HepG2 (cell line): ENCODE measurements at regions not wholly inside any gene's neighbourhood (a gene's known extent, or its start where the extent isn't known, plus 50 kb on each side); places are given as distances from the start of the nearest gene placed in this dataset.

Source experiments
- ATAC-seq: fragments of 200-7000 bp; cut with Tn5 transposase; 3 replicates; pipeline ENCODE4 v1.9.1; 2020; ENCODE audit warnings: mild to moderate bottlenecking, moderate library complexity
- BruUV-seq: library from RNA; stranded (reverse); fragments of 400-500 nt; replicated peaks from 2 replicates; lab custom pipeline; 2021; lab: Mats Ljungman, UMichigan
- CTCF ChIA-PET: fragments of 300-600 bp; formaldehyde crosslinking; extraction: SDS; loops from one replicate; lab custom pipeline; 2021; ENCODE audit warnings: low total read pairs, inconsistent platforms, low intra/inter-chr PET ratio; lab: Yijun Ruan, JAX
- POLR2A ChIA-PET: fragments of 350-600 bp; sonication (Branson Sonifier 250); formaldehyde crosslinking; loops from one replicate; lab custom pipeline; 2020; ENCODE audit warnings: antibody characterized with exemption, inconsistent platforms; lab: Yijun Ruan, JAX
- DNase-seq: peaks from one replicate; pipeline ENCODE4 v3.0.0-alpha.2; 2015; ENCODE audit warnings: low spot score
- FAIRE-seq: peaks from 3 replicates; lab custom pipeline; 2011; peaks lifted over from hg19 to GRCh38; lab: Jason Lieb, UNC
- H2AFZ ChIP-seq: one replicate; pipeline ENCODE4 v1.6.1; 2011; ENCODE audit warnings: low read length, inconsistent platforms
- H3K27ac ChIP-seq: fragments of 300-600 bp; 3 replicates; pipeline ENCODE4 v1.8.0; 2011; ENCODE audit warnings: mixed run types, mild to moderate bottlenecking, mixed read lengths, low read length, inconsistent platforms; ENCODE audit not compliant: insufficient read depth; ENCODE audit errors: extremely low read length
- H3K27me3 ChIP-seq, 2 experiments: fragments of 200-600 bp in 1 of 2; 2 replicates in 1 of 2; 3 replicates in 1 of 2; pipeline versions ENCODE4 v1.6.0 to v1.8.0; 2011; ENCODE audit warnings: low read length in 2 of 2, mild to moderate bottlenecking in 2 of 2, moderate library complexity in 2 of 2, inconsistent platforms in 1 of 2; ENCODE audit not compliant: insufficient read depth in 2 of 2, control insufficient read depth in 1 of 2
- H3K36me3 ChIP-seq, 2 experiments: fragments of 200-600 bp in 1 of 2; replicated peaks in 1 of 2; 2 replicates in 1 of 2; 3 replicates in 1 of 2; pipeline versions ENCODE4 v1.5.1 to v1.8.0; 2011; ENCODE audit warnings: low read length in 2 of 2, inconsistent platforms in 1 of 2; ENCODE audit not compliant: insufficient read depth in 2 of 2, control insufficient read depth in 1 of 2
- H3K4me1 ChIP-seq: 2 replicates; pipeline ENCODE4 v1.5.1; 2012; ENCODE audit warnings: low read length, inconsistent platforms; ENCODE audit not compliant: insufficient read depth
- H3K4me2 ChIP-seq: 2 replicates; pipeline ENCODE4 v1.6.0; 2011; ENCODE audit warnings: low read depth, low read length, inconsistent platforms
- H3K4me3 ChIP-seq, 3 experiments: fragments of 200-600 bp in 1 of 3; sonication (generic), shearing (Covaris generic) in 1 of 3; replicated peaks in 1 of 3; 2 replicates each; pipeline ENCODE4 v1.5.1; 2011 to 2016; ENCODE audit warnings: low read length in 3 of 3, inconsistent platforms in 2 of 3, low read depth in 2 of 3, mild to moderate bottlenecking in 2 of 3, control low read depth in 1 of 3, mixed read lengths in 1 of 3; ENCODE audit not compliant: insufficient read depth in 1 of 3
- H3K79me2 ChIP-seq: one replicate; pipeline ENCODE4 v1.6.1; 2011; ENCODE audit warnings: low read length, inconsistent platforms; ENCODE audit not compliant: insufficient read depth
- H3K9ac ChIP-seq: 2 replicates; pipeline ENCODE4 v1.6.0; 2011; ENCODE audit warnings: mild to moderate bottlenecking, low read depth, low read length, inconsistent platforms; ENCODE audit not compliant: insufficient read depth
- H3K9me3 ChIP-seq: 2 replicates; pipeline ENCODE4 v1.5.1; 2012; ENCODE audit warnings: mild to moderate bottlenecking, low read length
- H4K20me1 ChIP-seq: 2 replicates; pipeline ENCODE4 v1.6.0; 2011; ENCODE audit warnings: inconsistent platforms, mild to moderate bottlenecking, low read length, moderate library complexity; ENCODE audit not compliant: insufficient read depth
- ATF1 ChIP-seq: IDR thresholded peaks from 2 replicates; pipeline ENCODE4 v1.6.1; 2016; ENCODE audit warnings: mild to moderate bottlenecking, control low read depth
- ATF7-NPFF ChIP-seq: sonication (generic); formaldehyde crosslinking; IDR thresholded peaks from 2 replicates; pipeline ENCODE4 v1.8.1; 2023; ENCODE audit warnings: mild to moderate bottlenecking, low read depth, missing genetic modification reagents, moderate library complexity
- CBX1 ChIP-seq: IDR thresholded peaks from one replicate; pipeline ENCODE4 v1.6.1; 2016; ENCODE audit warnings: antibody characterized with exemption, low read depth
- GABPA ChIP-seq, 2 experiments: IDR thresholded peaks; 2 replicates each; pipeline ENCODE4 v1.6.1; 2011 to 2016; ENCODE audit warnings: low read depth in 2 of 2, low read length in 1 of 2, missing biosample characterization in 1 of 2, missing genetic modification characterization in 1 of 2
- IKZF5 ChIP-seq: IDR thresholded peaks from 2 replicates; pipeline ENCODE4 v1.6.1; 2018; ENCODE audit warnings: missing genetic modification reagents, mild to moderate bottlenecking, missing compliant biosample characterization
- JUNB ChIP-seq: sonication (generic); formaldehyde crosslinking; IDR thresholded peaks from 2 replicates; pipeline ENCODE4 v1.8.0; 2022; ENCODE audit warnings: missing genetic modification reagents, mild to moderate bottlenecking, borderline replicate concordance
- MED13 ChIP-seq: sonication (generic); formaldehyde crosslinking; IDR thresholded peaks from 2 replicates; pipeline ENCODE4 v1.5.0; 2020; ENCODE audit warnings: missing genetic modification reagents
- NBN ChIP-seq: fragments of 450-650 bp; conservative IDR thresholded peaks from 2 replicates; pipeline ENCODE4 v1.6.1; 2017
- RBM22 ChIP-seq: fragments of 200-400 bp; formaldehyde crosslinking; optimal IDR thresholded peaks from 2 replicates; pipeline ENCODE3; 2017; ENCODE audit warnings: mild to moderate bottlenecking, low read length, moderate library complexity
- SCMH1 ChIP-seq: sonication (generic); formaldehyde crosslinking; IDR thresholded peaks from 2 replicates; pipeline ENCODE4 v1.9.0; 2021; ENCODE audit warnings: missing genetic modification reagents, mild to moderate bottlenecking, borderline replicate concordance
- TARDBP ChIP-seq: sonication (generic); formaldehyde crosslinking; IDR thresholded peaks from 2 replicates; pipeline ENCODE4 v1.8.0; 2022; ENCODE audit warnings: mild to moderate bottlenecking, missing genetic modification reagents
- ZNF260 ChIP-seq: sonication (generic); formaldehyde crosslinking; IDR thresholded peaks from 2 replicates; pipeline ENCODE4 v1.4.0; 2020; ENCODE audit warnings: missing genetic modification reagents, low read depth, mild to moderate bottlenecking, borderline replicate concordance
- ZNF282 ChIP-seq: fragments of 450-650 bp; IDR thresholded peaks from 2 replicates; pipeline ENCODE4 v1.6.1; 2018; ENCODE audit not compliant: partially characterized antibody
- ZNF580 ChIP-seq: IDR thresholded peaks from 2 replicates; pipeline ENCODE4 v1.6.1; 2016; ENCODE audit warnings: low read depth, borderline replicate concordance
- ZNF747 ChIP-seq: sonication (generic); formaldehyde crosslinking; IDR thresholded peaks from 2 replicates; pipeline ENCODE4 v1.8.1; 2023; ENCODE audit warnings: missing genetic modification reagents, mild to moderate bottlenecking, borderline replicate concordance
- ZNF772 ChIP-seq: sonication (generic); formaldehyde crosslinking; IDR thresholded peaks from 2 replicates; pipeline ENCODE4 v1.5.0; 2020; ENCODE audit warnings: mild to moderate bottlenecking, missing genetic modification reagents
- in situ Hi-C: cut with HindIII; loops from 2 replicates; pipeline ENCODE4 v1.10.0; 2017; ENCODE audit warnings: low pct_unique_long_range_greater_than_20kb; ENCODE audit not compliant: extremely low pct_ligation_motif_present
- intact Hi-C: fragments of 100-400 bp; cut with micrococcal nuclease; formaldehyde crosslinking; loops from one replicate; pipeline ENCODE4 v1.10.0; 2022; ENCODE audit not compliant: unreplicated experiment
- TF ChIP-seq, protein P1 (sequence below): sonication (generic); formaldehyde crosslinking; IDR thresholded peaks from 2 replicates; pipeline ENCODE4 v1.5.0; 2020; ENCODE audit warnings: mild to moderate bottlenecking, missing genetic modification reagents
- TF ChIP-seq, protein P2 (sequence below): sonication (generic); formaldehyde crosslinking; IDR thresholded peaks from 2 replicates; pipeline ENCODE4 v1.5.1; 2020; ENCODE audit warnings: mild to moderate bottlenecking, missing genetic modification reagents, moderate library complexity
- TF ChIP-seq, protein P3 (sequence below): sonication (generic); formaldehyde crosslinking; IDR thresholded peaks from 2 replicates; pipeline ENCODE4 v1.8.1; 2023; ENCODE audit warnings: mild to moderate bottlenecking, inconsistent platforms, moderate library complexity, missing genetic modification reagents, borderline replicate concordance

- BruUV-seq: no TSS peak
- H4K20me1 ChIP-seq: no peaks in the 10 kb centered on the region
- ChIA-PET CTCF (no interaction called here), POLR2A (no interaction called here)
- TF ChIP-seq ZNF772 (no peak), ATF7-NPFF (CRISPR knock-in tag) (no peak), IKZF5 (CRISPR knock-in tag) (no peak), JUNB (CRISPR knock-in tag) (no peak), ZNF580 (no peak), GABPA (IDR thresholded peaks at IDR 0.05; ENCODE audit: low read depth, low read length) (no peak), GABPA (CRISPR knock-in tag; IDR thresholded peaks at IDR 0.05; ENCODE audit: low read depth) (no peak), CBX1 (no peak), RBM22 (no peak), TARDBP (CRISPR knock-in tag) (no peak), ZNF260 (CRISPR knock-in tag) (no peak), ZNF282 (no peak), NBN (no peak), ZNF747 (CRISPR knock-in tag) (no peak), MED13 (CRISPR knock-in tag) (no peak), SCMH1 (CRISPR knock-in tag) (no peak), ATF1 (CRISPR knock-in tag) (no peak)
- TF ChIP-seq, protein P1, sequence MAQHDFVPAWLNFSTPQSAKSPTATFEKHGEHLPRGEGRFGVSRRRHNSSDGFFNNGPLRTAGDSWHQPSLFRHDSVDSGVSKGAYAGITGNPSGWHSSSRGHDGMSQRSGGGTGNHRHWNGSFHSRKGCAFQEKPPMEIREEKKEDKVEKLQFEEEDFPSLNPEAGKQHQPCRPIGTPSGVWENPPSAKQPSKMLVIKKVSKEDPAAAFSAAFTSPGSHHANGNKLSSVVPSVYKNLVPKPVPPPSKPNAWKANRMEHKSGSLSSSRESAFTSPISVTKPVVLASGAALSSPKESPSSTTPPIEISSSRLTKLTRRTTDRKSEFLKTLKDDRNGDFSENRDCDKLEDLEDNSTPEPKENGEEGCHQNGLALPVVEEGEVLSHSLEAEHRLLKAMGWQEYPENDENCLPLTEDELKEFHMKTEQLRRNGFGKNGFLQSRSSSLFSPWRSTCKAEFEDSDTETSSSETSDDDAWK (CRISPR knock-in tag): no peak
- TF ChIP-seq, protein P2, sequence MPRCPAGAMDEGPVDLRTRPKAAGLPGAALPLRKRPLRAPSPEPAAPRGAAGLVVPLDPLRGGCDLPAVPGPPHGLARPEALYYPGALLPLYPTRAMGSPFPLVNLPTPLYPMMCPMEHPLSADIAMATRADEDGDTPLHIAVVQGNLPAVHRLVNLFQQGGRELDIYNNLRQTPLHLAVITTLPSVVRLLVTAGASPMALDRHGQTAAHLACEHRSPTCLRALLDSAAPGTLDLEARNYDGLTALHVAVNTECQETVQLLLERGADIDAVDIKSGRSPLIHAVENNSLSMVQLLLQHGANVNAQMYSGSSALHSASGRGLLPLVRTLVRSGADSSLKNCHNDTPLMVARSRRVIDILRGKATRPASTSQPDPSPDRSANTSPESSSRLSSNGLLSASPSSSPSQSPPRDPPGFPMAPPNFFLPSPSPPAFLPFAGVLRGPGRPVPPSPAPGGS (CRISPR knock-in tag): no peak
- TF ChIP-seq, protein P3, sequence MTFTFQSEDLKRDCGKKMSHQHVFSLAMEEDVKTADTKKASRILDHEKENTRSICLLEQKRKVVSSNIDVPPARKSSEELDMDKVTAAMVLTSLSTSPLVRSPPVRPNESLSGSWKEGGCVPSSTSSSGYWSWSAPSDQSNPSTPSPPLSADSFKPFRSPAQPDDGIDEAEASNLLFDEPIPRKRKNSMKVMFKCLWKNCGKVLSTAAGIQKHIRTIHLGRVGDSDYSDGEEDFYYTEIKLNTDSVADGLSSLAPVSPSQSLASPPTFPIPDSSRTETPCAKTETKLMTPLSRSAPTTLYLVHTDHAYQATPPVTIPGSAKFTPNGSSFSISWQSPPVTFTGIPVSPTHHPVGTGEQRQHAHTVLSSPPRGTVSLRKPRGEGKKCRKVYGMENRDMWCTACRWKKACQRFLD: no peak
- in situ Hi-C loops (no loop called here), intact Hi-C loops (no loop called here)
- H3K4me2 ChIP-seq: no peak overlapping the region
- H3K9me3 ChIP-seq: no peaks in the 10 kb centered on the region
- H3K4me1 ChIP-seq: no peaks in the 10 kb centered on the region
- H2AFZ ChIP-seq: no peak overlapping the region
- no peaks in the 10 kb centered on the region for H3K79me2 ChIP-seq
- H3K36me3 ChIP-seq: no peaks in the 10 kb centered on the region
- DNase-seq: no peak
- no peak for ATAC-seq
- H3K4me3 ChIP-seq: no peak overlapping the region
- no peak overlapping the region for H3K27ac ChIP-seq
- FAIRE-seq: no peak
- H3K27me3 ChIP-seq: no peaks in the 10 kb centered on the region
- H3K9ac ChIP-seq: no peak overlapping the region
Observed at GRCh38 chr3:159555205-159555604, 433.4 kb upstream of the IL12A start.
